Retinal pigment epithelial cell (primary cell): ENCODE measurements at regions not wholly inside any gene's neighbourhood (a gene's known extent, or its start where the extent isn't known, plus 50 kb on each side); places are given as distances from the start of the nearest gene placed in this dataset.
A peak's percentile ranks its signal among the peaks of the same experiment; 100 is the strongest.

ENCODE experiments used
- DNase-seq: peaks from one replicate; pipeline ENCODE4 v3.0.0-alpha.2; 2010; ENCODE audit warnings: low read depth
- H3K4me3 ChIP-seq: 2 replicates; pipeline ENCODE4 v1.5.1; 2011; ENCODE audit warnings: mild to moderate bottlenecking, low read length, control low read depth, moderate library complexity
- TF ChIP-seq, protein P1 (sequence below): conservative IDR thresholded peaks from 2 replicates; pipeline ENCODE4 v1.5.1; 2011; ENCODE audit warnings: low read depth, low read length, control low read depth, inconsistent platforms

DNA sequence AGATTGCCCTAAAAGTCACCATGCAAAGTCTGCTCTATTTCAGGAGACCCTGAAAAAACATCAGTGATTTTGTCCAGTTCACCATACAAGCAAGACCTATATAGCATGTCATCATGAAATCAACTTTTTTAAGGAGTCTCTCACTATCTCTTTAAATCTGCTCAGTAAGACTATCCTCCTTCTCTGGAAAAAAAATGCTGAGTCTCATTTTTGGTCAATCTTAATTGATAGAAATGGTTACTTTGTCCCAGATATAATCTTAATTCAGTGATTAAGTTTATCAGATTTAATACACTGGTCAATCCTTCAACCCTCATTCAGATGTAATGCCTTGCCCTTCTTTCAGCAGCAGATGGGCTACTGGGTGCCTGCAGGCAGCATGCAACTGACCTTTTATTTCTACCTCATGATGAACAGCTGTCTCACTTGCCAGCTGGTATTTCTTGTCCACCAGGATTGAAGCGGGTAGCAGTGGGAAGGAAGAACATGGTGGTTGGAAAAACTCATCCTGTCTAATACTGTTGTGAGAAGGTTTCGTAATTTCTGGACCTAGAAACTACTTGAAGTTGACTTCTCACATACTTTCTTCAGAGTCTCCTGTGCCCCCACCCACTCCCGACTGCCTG lies 375.3 kb downstream of the DNAH5 start:
- TF ChIP-seq, protein P1, sequence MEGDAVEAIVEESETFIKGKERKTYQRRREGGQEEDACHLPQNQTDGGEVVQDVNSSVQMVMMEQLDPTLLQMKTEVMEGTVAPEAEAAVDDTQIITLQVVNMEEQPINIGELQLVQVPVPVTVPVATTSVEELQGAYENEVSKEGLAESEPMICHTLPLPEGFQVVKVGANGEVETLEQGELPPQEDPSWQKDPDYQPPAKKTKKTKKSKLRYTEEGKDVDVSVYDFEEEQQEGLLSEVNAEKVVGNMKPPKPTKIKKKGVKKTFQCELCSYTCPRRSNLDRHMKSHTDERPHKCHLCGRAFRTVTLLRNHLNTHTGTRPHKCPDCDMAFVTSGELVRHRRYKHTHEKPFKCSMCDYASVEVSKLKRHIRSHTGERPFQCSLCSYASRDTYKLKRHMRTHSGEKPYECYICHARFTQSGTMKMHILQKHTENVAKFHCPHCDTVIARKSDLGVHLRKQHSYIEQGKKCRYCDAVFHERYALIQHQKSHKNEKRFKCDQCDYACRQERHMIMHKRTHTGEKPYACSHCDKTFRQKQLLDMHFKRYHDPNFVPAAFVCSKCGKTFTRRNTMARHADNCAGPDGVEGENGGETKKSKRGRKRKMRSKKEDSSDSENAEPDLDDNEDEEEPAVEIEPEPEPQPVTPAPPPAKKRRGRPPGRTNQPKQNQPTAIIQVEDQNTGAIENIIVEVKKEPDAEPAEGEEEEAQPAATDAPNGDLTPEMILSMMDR = no peak
- H3K4me3 ChIP-seq = no peak overlapping the region
- no peak for DNase-seq

DNA sequence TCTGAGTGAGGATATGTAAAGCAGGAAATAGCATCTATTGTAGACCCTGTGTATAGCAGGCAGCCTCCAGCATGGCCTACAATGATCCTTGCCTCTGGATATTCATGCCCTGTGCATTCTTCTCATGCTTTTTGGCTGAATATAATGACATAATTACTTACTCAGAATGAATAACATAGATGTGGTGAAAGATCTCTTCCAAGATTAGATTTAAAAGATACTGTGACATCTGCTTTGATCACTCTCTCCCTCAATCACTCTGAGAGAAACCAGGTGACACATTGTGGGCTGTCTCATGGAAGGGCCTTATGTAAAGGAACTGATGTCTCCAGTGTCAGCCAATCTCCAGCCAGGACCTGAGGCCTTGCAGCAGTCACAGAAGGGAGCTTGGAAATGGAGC lies 376.7 kb downstream of the DNAH5 start:
- H3K4me3 ChIP-seq = no peak overlapping the region
- DNase-seq = peak; percentile 12
- TF ChIP-seq, protein P1 = no peak

DNA sequence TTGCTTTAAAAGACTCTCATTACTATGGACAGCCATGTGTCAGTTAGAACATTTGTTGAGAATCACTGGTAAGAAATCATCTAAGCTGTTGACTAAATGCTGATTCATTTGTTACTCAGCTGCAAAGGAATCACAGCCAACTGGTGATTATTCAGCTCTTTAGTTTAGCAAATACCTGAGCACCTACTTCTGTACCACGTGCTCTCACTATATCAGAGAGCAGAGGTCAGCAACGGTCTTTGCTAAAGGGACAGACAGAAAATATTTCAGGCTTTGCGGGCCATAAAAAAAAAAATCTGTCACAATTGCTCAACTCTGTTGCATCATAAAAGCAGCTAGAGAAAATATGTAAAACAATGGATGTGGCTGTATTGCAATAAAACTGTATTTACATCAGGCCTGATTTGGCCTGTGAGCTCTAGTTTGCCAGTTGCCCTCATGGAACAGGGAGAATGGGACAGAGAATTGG lies 377.6 kb downstream of the DNAH5 start:
- no peak overlapping the region for H3K4me3 ChIP-seq
- TF ChIP-seq, protein P1 = no peak
- DNase-seq = peak; percentile 39

DNA sequence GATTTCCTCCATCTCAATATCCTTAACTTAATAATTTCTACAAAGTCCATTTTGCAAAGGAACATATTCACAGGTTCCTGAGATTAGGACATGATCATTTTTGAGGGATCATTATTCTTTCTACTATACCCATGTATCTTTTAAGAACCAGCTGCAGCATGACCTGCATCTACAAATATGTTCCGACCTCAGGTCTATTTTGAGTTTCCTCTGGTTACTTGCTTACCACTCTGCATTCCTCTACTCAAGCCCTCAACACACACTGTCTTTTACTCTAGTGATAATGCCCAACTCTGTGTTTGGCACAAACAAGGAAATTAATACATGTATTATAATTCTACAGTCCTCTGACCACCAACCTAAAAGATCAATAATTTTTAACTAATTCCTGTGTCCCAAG lies 386.1 kb downstream of the DNAH5 start:
- TF ChIP-seq, protein P1 = no peak
- no peak overlapping the region for H3K4me3 ChIP-seq
- no peak for DNase-seq

DNA sequence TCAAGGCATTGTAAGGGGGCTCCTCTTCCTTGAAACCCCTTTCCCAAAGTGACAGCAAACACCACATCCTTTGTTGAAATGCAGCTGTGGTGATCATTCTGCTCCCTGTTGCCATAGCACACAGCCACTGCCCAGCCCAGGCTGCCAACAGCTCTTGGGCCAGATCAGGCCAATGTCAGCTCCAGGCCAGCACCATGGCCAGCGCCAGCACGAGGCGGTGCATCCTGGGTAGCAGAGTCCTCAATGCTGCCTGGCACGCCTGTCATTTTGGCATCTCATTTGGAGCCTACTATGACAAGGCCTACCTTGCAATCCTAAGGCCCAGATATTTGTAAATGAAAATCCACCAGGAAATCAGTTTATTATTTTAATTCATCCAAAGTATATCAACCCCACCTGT lies 390.6 kb downstream of the DNAH5 start:
- TF ChIP-seq, protein P1 = no peak
- DNase-seq = no peak
- H3K4me3 ChIP-seq = no peak overlapping the region

DNA sequence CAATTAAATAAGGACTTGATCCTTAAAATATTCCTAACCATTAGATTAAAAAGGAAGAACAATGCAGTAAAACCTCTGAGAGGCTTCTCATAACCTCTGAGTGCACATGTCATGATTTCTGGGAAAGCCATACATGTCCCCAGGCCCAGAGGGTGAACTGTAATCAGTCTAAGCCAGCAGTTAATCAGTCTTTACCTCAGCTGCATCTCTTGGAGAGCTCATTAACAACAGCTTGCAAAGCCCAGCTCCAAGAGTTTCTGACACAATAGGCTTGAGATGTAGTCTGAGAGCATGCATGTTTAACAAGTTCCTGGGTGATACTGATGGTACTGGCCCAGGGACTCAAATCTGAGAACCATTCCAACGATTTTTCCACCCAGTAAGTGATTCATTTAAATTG lies 392.1 kb downstream of the DNAH5 start:
- TF ChIP-seq, protein P1 = no peak
- no peak for DNase-seq
- no peak overlapping the region for H3K4me3 ChIP-seq

DNA sequence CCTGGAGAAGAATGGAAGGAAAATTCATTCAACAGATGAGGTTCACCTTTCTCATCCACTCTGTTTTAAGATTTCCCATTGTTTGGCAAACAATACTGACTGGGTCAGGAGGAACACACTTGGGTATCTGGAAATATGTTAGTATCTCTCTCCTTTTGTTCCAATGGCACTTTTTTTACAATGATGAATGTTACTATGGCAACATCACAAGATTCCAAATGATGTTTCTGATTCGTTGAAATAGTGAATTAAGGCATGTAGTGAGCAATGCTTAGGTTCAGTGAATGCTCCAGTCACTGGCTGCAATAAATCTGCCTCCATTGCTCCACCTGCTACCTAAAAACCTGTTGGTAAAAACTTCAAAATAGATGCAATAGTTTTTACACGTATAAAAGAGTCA lies 392.8 kb downstream of the DNAH5 start:
- no peak for DNase-seq
- no peak overlapping the region for H3K4me3 ChIP-seq
- TF ChIP-seq, protein P1 = no peak
